ENCODE measurements at regions not wholly inside any gene's neighbourhood (a gene's known extent, or its start where the extent isn't known, plus 50 kb on each side); places are given as distances from the start of the nearest gene placed in this dataset.

DNA sequence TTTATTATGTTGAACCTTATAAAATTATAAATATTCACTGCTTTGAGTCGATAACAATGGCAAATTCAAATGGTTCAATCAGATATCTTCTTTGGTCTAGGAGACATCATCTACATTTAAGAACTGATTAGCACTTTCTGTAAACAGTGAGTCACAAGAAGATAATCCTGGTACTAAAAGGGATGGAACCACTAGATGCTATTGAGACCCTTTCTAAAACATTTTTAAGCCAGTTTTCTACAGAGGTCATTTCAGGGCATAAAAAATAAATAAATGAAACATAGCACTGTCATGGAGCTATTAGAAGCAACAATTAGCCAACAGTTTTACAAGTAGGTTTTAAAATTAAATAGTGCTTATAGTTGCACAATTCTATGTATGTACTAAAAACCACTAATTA, 212.2 kb downstream of the DUSP6 start:
- ChIA-PET CTCF (interaction anchor here (1.0 kb wide), 1 partner anchor 12 kb away, joined by 3 read pairs; no protein-coding TSS in a partner anchor), POLR2A (interaction anchor here (0.9 kb wide), 1 partner anchor 212 kb away, joined by 4 read pairs; the partner anchor contains the start of gene DUSP6)
- no peak overlapping the region for H3K4me3 ChIP-seq (ENCODE audit: low read depth, low read length)
- TF ChIP-seq, protein P1, sequence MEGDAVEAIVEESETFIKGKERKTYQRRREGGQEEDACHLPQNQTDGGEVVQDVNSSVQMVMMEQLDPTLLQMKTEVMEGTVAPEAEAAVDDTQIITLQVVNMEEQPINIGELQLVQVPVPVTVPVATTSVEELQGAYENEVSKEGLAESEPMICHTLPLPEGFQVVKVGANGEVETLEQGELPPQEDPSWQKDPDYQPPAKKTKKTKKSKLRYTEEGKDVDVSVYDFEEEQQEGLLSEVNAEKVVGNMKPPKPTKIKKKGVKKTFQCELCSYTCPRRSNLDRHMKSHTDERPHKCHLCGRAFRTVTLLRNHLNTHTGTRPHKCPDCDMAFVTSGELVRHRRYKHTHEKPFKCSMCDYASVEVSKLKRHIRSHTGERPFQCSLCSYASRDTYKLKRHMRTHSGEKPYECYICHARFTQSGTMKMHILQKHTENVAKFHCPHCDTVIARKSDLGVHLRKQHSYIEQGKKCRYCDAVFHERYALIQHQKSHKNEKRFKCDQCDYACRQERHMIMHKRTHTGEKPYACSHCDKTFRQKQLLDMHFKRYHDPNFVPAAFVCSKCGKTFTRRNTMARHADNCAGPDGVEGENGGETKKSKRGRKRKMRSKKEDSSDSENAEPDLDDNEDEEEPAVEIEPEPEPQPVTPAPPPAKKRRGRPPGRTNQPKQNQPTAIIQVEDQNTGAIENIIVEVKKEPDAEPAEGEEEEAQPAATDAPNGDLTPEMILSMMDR (IDR thresholded peaks at IDR 0.05; ENCODE audit: insufficient read depth, low read length, missing control alignments): no peak
- DNase-seq (ENCODE audit: low read depth, low spot score): no peak

DNA sequence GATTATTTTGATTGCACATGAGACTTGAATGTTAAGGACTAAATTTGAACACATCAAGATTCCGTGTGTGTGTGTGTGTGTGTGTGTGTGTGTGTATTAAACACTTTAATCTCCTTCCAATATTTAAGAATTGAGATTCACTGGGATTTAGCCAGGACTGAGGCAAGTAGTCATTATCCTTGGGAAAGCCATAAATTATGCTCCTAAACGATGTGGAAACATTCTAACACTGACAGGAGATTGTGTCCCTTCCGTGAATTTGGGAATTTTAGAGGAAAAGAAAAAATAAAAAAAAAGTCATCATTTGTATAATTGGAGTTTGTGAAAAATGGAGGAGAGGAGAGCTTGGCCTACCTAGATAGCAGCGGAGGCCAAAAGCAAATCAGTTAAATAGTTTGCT, 212.9 kb downstream of the DUSP6 start:
- H3K4me3 ChIP-seq (ENCODE audit: low read depth, low read length): no peak overlapping the region
- DNase-seq (ENCODE audit: low read depth, low spot score): no peak
- TF ChIP-seq, protein P1 (IDR thresholded peaks at IDR 0.05; ENCODE audit: insufficient read depth, low read length, missing control alignments): no peak
- CTCF ChIA-PET: no interaction called here
- POLR2A ChIA-PET: no interaction called here

DNA sequence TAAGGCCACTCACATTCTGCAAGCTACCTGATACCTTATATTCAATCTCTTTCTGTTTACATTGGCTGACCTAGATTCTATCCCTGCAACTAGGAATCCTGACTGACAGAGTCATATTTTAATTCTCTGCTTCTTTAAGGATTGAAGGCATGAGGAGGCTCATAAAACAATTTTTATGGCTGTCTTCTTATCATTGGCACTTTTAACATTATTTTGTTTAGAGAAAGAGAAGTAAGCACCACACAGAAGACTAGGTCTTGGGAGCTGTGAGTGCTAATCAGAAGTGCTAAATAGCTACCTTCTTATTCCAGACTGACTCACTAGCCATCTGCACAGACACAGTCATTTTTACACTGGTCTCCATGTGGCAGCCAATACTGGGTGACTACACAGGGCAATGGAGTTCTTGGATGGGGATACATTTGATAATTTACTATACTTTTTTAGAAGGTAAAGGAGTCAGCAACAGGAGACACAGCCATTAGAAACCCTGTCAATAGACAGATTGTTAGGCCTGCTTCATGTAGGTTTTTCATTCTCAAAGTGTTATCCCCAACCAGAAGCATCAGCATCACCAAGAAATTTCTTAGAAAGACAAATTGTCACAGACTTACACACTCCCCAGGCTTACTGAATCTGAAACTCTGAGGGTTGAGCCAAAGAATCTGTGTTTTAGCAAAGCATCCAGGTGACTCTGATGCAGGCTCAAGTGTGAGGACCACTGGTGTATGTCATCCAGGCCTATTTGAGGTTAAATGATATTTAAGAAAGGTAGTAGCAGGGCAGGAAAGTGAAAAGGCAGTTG, 214.1 kb downstream of the DUSP6 start:
- no peak for DNase-seq (ENCODE audit: low read depth, low spot score)
- TF ChIP-seq, protein P1 (IDR thresholded peaks at IDR 0.05; ENCODE audit: insufficient read depth, low read length, missing control alignments): no peak
- no peak overlapping the region for H3K4me3 ChIP-seq (ENCODE audit: low read depth, low read length)
- ChIA-PET CTCF (no interaction called here), POLR2A (no interaction called here)

DNA sequence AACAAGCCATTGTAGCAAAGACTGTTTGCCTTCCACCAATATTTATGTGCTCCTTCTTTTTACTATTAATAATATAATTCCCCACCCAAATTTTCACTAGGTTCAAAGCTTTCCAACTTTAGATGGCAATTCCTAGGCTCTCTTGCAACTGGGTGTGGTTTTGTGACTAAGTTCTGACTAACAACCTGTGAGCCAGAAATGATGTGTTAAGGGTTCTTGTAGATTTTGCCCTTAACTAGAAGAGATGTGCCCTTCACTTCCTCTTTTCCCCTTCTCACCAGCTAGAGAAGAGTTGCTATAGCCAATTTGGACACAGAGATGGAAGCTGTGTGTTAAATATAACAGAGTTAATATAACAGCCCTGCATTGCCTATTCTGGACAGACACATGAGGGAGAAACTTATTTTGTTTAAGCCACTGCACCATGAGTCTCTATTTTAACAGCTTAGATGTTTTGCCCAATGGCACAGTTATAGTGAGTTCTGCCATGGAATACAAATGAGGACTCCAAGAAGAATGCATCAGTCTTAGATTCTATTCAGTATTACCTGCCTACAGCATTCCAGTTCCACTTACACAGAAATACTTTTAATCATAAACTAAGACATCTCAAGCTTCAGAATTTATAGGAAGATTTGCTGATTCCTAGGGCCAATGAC, 216.2 kb downstream of the DUSP6 start:
- no peak for DNase-seq (ENCODE audit: low read depth, low spot score)
- H3K4me3 ChIP-seq (ENCODE audit: low read depth, low read length): no peak overlapping the region
- TF ChIP-seq, protein P1 (IDR thresholded peaks at IDR 0.05; ENCODE audit: insufficient read depth, low read length, missing control alignments): no peak
- ChIA-PET CTCF (interaction anchor here (1.1 kb wide), 1 partner anchor 326 kb away, joined by 4 read pairs; no protein-coding TSS in a partner anchor), POLR2A (interaction anchor here (0.6 kb wide), 1 partner anchor 44 kb away, joined by 3 read pairs; no protein-coding TSS in a partner anchor)

DNA sequence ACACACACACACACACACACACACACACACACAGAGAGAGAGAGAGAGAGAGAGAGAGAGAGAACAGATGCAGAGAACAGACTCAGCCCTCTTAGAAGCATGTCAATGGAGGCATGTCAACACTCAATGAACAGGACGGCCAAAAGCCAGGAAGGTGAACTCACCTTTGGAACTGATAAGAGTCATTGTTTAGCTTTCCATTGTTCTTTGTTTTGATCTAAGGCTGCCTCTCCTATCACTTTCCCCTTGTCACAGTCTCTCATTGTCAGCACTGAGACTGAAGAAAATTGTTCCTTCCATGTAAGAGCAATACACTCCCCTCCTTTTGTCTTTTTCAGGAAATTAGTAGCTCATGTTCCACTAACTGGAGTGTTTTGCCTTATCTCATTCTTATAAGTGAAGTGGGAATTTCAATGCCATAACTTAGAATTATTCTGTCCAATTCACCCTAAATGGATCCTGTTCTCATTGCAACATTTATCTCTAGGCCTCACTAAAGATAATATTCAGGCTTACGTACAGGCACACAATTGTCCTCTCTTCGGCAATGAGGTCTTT, 218.0 kb downstream of the DUSP6 start:
- CTCF ChIA-PET: no interaction called here
- POLR2A ChIA-PET: no interaction called here
- TF ChIP-seq, protein P1 (IDR thresholded peaks at IDR 0.05; ENCODE audit: insufficient read depth, low read length, missing control alignments): no peak
- DNase-seq (ENCODE audit: low read depth, low spot score): no peak
- no peak overlapping the region for H3K4me3 ChIP-seq (ENCODE audit: low read depth, low read length)
